GM19023 (cell line): ENCODE measurements at regions not wholly inside any gene's neighbourhood (a gene's known extent, or its start where the extent isn't known, plus 50 kb on each side); places are given as distances from the start of the nearest gene placed in this dataset.
"Not testable (repeated sequence)": the region's sequence is repeated elsewhere in the genome, so short reads cannot be mapped to it uniquely, and the experiment has no call there.

Source experiments
- ATAC-seq: cut with Tn5 transposase; IDR thresholded peaks from one replicate; pipeline ENCODE4 v1.9.1; 2021; ENCODE audit warnings: mild to moderate bottlenecking, moderate library complexity; ENCODE audit not compliant: unreplicated experiment

DNA sequence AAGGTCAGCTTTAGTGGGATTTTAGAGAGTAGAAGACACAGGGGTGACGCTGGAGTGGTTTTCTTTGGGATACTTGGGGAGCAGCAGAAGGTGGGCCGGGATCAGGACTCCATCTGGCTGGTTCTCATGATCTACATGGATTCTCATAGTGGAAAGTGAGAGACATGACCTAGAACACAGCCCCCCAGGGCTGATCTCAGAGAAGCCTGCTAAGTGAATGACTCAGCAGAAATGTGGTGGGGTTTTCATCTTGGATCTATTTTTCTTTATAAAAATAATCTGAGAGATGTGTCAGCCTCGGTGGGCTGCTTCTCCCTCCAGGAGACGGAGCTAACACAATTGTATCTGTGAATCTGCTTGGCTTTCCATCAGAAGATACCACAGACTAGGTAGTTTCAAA lies 484.4 kb downstream of the TMEM121 start:
- no peak for ATAC-seq

- not testable (repeated sequence) for ATAC-seq
Observed at GRCh38 chr14:106011631-106012360, 485.4 kb downstream of the TMEM121 start.

- not testable (repeated sequence) for ATAC-seq
Observed at GRCh38 chr14:106012361-106012725, 486.0 kb downstream of the TMEM121 start.

GRCh38 chr14:106013879-106014376 lies 487.5 kb downstream of the TMEM121 start:
- no peak for ATAC-seq

GRCh38 chr14:106017952-106018351 lies 491.6 kb downstream of the TMEM121 start:
- ATAC-seq = not testable (repeated sequence)

GRCh38 chr14:106021832-106022231 lies 495.4 kb downstream of the TMEM121 start:
- ATAC-seq = no peak

DNA sequence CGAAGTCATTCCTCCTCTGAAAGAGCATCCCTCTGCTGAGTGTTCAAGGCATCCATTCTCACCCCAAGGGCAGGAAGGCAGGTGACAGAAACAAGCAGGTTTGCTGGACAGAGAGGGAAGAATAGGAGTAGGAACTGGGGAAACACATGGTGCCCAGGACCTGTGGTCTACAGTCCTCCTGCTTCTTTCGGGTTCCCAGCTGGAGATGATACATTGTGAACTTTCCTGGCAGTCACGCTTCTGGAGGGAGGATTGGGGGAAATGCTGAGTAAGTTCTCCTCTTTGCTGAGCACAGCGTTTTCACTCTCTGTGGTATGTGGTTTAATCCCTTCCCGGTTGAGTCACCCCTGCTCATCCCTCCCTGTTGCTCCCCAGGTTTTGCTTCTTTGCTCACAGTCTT lies 496.3 kb downstream of the TMEM121 start:
- not testable (repeated sequence) for ATAC-seq

DNA sequence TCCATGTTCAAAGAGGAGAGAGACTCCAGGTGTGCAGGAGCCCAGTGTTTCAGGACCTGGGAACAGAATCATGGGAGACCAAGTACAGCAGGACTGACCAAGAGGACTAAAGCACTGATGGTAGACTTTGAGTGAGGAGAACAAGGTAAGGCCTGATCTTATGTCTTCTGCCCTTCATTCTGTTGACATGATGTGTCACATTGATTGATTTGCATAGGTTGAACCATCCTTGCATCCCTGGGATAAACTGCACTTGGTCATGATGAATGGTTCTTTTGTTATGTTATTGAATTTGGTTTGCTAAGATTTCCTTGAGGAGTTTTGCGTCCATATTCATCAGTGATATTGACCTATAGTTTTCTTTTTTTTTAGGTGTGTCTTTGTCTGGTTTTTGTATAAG lies 497.0 kb downstream of the TMEM121 start:
- ATAC-seq = no peak

- no peak for ATAC-seq
Observed at GRCh38 chr14:106024983-106025604, 498.7 kb downstream of the TMEM121 start.

- ATAC-seq = no peak
Observed at GRCh38 chr14:106026026-106026425, 499.6 kb downstream of the TMEM121 start.

DNA sequence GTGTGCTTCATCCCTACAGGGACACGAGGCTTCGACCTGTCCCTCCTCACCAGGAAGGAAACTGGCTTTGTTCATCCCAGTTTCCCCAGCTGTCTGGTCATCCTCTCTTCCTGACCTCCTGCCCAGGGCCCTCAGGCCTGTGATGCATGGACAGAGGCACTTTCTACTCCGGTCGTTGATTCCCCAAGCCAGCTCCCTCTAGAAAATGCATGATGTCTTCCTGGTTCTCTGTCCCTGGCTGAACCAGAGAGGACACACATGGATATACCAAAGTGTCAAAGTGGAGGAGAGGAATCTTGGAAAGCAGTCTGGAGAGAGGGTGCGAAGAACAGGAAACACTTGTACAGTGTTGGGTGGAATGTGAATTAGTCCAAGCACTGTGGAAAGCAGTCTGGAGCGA lies 501.4 kb downstream of the TMEM121 start:
- ATAC-seq = not testable (repeated sequence)

DNA sequence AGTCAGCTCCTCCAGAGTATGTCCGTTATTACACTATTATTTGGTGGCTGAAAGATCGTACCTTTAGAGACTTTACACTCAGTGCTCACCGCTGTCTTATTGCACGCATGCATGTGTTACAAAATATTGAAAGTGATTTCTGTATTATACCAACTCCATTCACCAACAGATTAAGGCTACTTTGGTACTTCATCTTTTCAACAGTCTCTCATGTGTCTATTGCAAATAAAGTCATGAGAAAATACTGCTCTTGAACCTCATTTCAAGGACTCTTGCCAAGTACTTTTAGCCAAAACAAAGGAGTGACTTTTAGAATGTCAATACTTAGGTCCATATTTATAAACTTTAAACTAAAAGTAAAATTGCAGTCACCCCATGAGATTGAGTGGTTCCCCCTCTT lies 503.6 kb downstream of the TMEM121 start:
- no peak for ATAC-seq

DNA sequence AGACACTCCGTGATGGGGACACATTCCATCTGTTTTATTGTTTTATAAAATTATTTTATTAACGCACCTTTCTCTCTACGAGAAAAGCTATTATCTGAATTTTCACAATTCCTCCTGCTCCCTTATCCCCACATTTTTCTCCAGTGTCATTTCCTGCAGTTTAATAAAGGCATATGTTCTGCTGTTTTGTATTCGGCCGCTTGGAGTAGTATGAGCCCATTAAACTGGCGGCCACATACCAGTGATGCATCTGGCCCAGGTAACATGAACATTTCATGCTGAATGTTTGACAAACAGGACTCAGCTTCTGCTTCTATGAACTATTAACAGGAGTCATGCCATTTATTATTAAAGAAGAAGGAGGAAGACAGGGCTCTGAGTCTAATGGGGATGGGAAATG lies 511.0 kb downstream of the TMEM121 start:
- no peak for ATAC-seq

GRCh38 chr14:106038263-106038662 lies 511.9 kb downstream of the TMEM121 start:
- ATAC-seq = no peak

DNA sequence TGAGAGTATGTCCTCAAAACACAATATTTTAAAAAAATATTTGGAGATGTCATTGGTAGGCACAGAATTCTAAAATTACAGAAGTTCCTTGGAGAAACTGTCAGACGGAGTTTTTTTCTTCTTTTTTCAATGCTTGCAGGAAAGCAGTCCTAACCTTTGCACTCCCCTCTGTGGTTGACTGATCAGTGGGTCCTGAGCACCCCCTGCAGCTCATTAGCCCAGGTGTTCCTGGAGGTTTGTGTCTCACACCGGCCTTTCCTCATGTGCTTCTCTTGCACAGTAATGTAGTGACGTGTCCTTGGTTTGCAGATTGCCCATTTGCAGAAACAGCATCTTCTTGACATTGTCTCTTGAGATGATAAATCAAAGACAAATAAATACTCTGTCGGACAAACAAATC lies 513.0 kb downstream of the TMEM121 start:
- no peak for ATAC-seq

- no peak for ATAC-seq
Observed at GRCh38 chr14:106044515-106044914, 518.1 kb downstream of the TMEM121 start.

DNA sequence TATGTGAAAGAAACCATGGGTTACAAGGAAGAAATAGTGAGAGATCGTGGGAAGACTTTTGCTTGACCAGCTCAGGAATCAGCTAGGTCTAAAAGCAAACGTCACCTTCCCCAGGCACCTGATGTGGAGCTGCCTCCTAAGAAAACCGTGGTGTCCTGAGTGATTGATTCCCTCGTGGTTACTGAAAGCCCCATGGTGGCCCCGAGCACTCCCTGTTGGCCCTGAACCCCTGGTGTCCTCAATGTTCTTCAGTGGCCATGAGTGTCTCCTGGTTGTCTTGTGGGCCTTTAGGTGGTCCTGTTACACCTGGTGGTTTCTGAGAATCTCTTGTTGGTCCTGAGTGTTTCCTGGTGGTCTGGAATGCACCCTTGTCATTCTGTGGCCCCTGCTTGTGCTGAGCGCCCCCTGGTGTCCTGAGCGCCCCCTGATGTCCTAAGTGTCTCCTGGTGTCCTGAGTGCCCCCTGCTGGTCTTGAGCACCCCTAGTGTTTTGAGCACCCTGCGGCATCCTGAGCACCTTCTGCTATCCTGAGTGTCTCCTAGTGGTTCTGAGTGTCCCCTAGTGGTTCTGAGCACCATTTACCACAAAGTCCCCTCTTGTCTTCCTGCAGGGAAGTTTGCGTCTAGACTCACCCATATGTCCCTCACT lies 518.7 kb downstream of the TMEM121 start:
- no peak for ATAC-seq

- no peak for ATAC-seq
Observed at GRCh38 chr14:106051796-106052195, 525.4 kb downstream of the TMEM121 start.

- ATAC-seq = no peak
Observed at GRCh38 chr14:106055289-106055688, 528.9 kb downstream of the TMEM121 start.

GRCh38 chr14:106058342-106058741 lies 532.0 kb downstream of the TMEM121 start:
- no peak for ATAC-seq

GRCh38 chr14:106060276-106060975 lies 534.0 kb downstream of the TMEM121 start:
- ATAC-seq = no peak
